Aorta (tissue), 5 donors: ENCODE measurements at regions not wholly inside any gene's neighbourhood (a gene's known extent, or its start where the extent isn't known, plus 50 kb on each side); places are given as distances from the start of the nearest gene placed in this dataset.

ENCODE experiments used
- ATAC-seq: fragments of 200-7000 bp; cut with Tn5 transposase; one replicate; pipeline ENCODE4 v1.9.1; 2022; ENCODE audit warnings: moderate library complexity; ENCODE audit not compliant: low FRiP score
- DNase-seq, 2 donors: peaks; one replicate each; pipeline ENCODE4 v3.0.0-alpha.2; 2020
- H3K27ac ChIP-seq, 2 donors: one replicate each; pipeline ENCODE4 v1.5.1; 2013; ENCODE audit warnings: low read length in 2 of 2, mild to moderate bottlenecking in 2 of 2, moderate library complexity in 2 of 2, control low read depth in 1 of 2, inconsistent platforms in 1 of 2, low read depth in 1 of 2
- H3K27me3 ChIP-seq, 2 donors: one replicate each; pipeline ENCODE4 v1.6.1; 2013; ENCODE audit warnings: control low read depth in 1 of 2, low read length in 1 of 2, mild to moderate bottlenecking in 1 of 2, moderate library complexity in 1 of 2; ENCODE audit not compliant: insufficient read depth in 2 of 2, control insufficient read depth in 1 of 2
- H3K36me3 ChIP-seq, 2 donors: one replicate each; pipeline ENCODE4 v1.6.1; 2013; ENCODE audit warnings: control low read depth in 1 of 2, low read length in 1 of 2, mild to moderate bottlenecking in 1 of 2; ENCODE audit not compliant: insufficient read depth in 2 of 2, control insufficient read depth in 1 of 2
- H3K4me1 ChIP-seq, 2 donors: one replicate each; pipeline ENCODE4 v1.6.1; 2013; ENCODE audit warnings: low read length in 2 of 2, control low read depth in 1 of 2, mild to moderate bottlenecking in 1 of 2, moderate library complexity in 1 of 2; ENCODE audit not compliant: insufficient read depth in 2 of 2, control insufficient read depth in 1 of 2
- H3K4me3 ChIP-seq, 2 donors: one replicate each; pipeline ENCODE4 v1.5.1; 2013; ENCODE audit warnings: low read length in 2 of 2, control low read depth in 1 of 2, mild to moderate bottlenecking in 1 of 2
- H3K9me3 ChIP-seq: one replicate; pipeline ENCODE4 v1.6.1; 2013; ENCODE audit warnings: mild to moderate bottlenecking, low read length; ENCODE audit not compliant: control insufficient read depth
- WGBS, 2 donors: extraction: QIAGEN DNeasy Blood & Tissue Kit; methylation state at CpG; one replicate each; pipeline ENCODE4 v1.1.7; 2013; 5-methylcytosine and 5-hydroxymethylcytosine counted together
- intact Hi-C, 2 donors: fragments of 100-400 bp; cut with DNase I; formaldehyde crosslinking; loops; one replicate each; pipeline versions ENCODE4 v1.14.2 to v1.15.0; 2022
- donor health status: healthy with polysubstance abuse.
- donor health status: Bipolar disorder and iron deficiency.
- donor health status: DM: no; HTN: no; CAD: no.
- donor health status: DM: no; HTN: no; CAD: no.
- donor health status: DM: yes; HTN: yes; CAD: no.

DNA sequence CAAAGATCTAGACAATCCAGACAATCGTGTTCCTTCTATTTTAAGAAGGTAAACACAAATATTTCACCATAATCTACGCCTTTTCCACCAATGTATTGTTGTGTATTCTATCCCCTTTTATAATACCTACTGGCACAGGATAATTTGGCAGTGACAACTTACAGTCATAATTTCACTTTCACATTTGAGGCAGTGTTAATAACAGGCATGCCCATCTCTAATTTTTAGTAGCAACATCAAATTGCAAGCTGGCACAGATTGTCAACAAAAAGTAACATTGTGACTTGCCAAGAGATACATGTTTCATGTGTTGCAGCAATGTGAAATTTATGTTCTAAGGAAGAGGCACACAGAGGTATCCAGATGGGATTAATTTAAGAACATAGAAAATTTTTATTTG lies 912.5 kb upstream of the PABPC4L start:
- DNase-seq (no peak), ATAC-seq (no peak)
- Histone ChIP-seq H3K4me1 (no peaks in the 10 kb centered on the region), H3K27me3 (no peaks in the 10 kb centered on the region), H3K9me3 (no peaks in the 10 kb centered on the region), H3K27ac (no peak overlapping the region), H3K4me3 (no peak overlapping the region), H3K36me3 (no peaks in the 10 kb centered on the region)
- intact Hi-C loops: no loop called here
- WGBS, 2 donors: 38 to 50% methylated on average over 2 of the region's 2 CpGs

DNA sequence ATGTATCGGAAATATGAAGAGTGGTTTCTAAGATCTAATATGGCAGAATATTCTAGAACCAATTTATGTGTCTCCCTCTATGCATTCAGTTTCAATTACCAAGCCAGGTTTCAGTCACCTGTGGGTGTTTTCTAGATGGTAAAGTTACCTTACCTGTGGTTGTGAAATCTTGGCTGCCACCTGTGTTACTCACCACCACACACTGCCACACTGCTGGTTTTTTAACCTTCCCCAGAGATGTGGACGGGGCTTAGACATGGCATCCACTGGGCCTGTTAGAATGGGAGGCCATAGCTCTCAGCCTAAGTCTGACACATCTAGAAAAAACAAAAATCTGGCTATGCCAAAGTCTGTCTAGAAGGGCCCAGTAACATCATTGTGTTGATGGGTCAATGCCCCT lies 896.5 kb upstream of the PABPC4L start:
- Histone ChIP-seq H3K27ac (no peak overlapping the region), H3K36me3 (no peaks in the 10 kb centered on the region), H3K27me3 (no peaks in the 10 kb centered on the region), H3K4me3 (no peak overlapping the region), H3K4me1 (no peaks in the 10 kb centered on the region), H3K9me3 (no peaks in the 10 kb centered on the region)
- WGBS, 2 donors: 94% methylated on average over 2 of the region's 2 CpGs
- intact Hi-C loops: no loop called here
- DNase-seq: no peak
- ATAC-seq: no peak

DNA sequence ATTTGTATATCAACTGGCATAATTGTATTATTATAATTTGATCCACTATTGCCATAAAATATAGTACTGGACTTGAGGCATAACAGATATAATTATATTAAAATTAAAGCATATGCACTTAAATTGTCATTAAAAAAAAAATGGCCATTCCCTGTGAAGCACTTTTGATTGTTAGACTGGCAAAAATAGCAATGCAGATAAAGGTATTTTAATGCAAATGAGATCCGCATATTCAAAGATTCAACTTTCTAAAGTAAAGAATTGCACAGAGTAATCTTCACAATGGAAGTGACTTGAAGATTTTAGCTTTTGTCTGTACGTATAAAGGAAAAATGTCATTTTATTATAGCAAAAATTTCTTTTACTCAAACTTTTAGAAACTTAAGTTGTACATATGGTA lies 871.8 kb upstream of the PABPC4L start:
- H3K4me3 ChIP-seq: no peak overlapping the region
- ATAC-seq (no peak), DNase-seq (no peak)
- 77 to 84% methylated on average over 2 of the region's 2 CpGs for WGBS, 2 donors
- no peaks in the 10 kb centered on the region for H3K4me1 ChIP-seq
- H3K27me3 ChIP-seq: no peaks in the 10 kb centered on the region
- no peak overlapping the region for H3K27ac ChIP-seq
- intact Hi-C loops: no loop called here
- no peaks in the 10 kb centered on the region for H3K36me3 ChIP-seq
- H3K9me3 ChIP-seq: no peaks in the 10 kb centered on the region

DNA sequence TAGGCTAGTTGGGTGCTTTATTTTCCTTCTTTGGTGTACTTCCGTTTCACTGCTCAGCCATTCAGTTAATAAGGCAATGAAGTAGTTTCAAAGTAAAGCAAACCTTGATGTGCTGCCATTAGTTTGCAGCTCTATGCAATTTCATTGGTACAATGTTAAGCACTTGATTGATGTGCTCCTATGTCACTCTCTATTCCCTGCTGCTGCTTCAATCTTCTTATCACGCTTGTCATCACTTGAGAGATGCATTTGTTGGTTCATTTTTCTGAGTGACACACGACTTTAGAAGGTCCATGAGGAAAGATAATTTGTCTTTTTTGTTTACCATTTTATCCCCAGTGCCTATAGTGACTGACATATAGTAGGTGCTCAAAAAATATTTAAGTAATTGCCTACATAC lies 871.0 kb upstream of the PABPC4L start:
- Histone ChIP-seq H3K27ac (no peak overlapping the region), H3K4me1 (no peaks in the 10 kb centered on the region), H3K36me3 (no peaks in the 10 kb centered on the region), H3K9me3 (no peaks in the 10 kb centered on the region), H3K4me3 (no peak overlapping the region), H3K27me3 (no peaks in the 10 kb centered on the region)
- intact Hi-C loops: no loop called here
- DNase-seq: no peak
- WGBS, 2 donors: 14 to 39% methylated on average over 3 of the region's 3 CpGs
- no peak for ATAC-seq

DNA sequence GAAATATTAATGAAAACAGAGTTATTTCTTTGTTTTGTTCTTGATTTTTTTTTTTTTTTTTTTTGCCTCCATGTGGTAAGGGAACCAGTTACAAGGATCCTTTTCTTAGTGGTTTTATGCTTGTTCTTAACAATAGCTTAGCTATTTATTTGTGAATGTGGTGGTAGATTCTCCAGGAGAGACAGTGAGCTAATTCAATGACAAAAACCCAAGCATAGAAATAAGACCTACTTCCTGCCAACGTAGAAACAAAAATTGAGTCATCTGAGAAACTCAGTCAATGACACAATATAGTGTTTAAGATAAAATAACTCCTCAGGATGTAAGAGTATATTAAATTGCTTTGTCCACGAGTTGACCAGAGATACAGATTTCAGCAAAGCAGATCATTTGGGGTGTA lies 863.8 kb upstream of the PABPC4L start:
- no peaks in the 10 kb centered on the region for H3K9me3 ChIP-seq
- WGBS, 2 donors: 52 to 57% methylated on average over 2 of the region's 2 CpGs
- DNase-seq (no peak), ATAC-seq (no peak)
- H3K27me3 ChIP-seq: no peaks in the 10 kb centered on the region
- no peak overlapping the region for H3K4me3 ChIP-seq
- intact Hi-C loops: no loop called here
- H3K27ac ChIP-seq: no peak overlapping the region
- H3K4me1 ChIP-seq: no peaks in the 10 kb centered on the region
- no peaks in the 10 kb centered on the region for H3K36me3 ChIP-seq

DNA sequence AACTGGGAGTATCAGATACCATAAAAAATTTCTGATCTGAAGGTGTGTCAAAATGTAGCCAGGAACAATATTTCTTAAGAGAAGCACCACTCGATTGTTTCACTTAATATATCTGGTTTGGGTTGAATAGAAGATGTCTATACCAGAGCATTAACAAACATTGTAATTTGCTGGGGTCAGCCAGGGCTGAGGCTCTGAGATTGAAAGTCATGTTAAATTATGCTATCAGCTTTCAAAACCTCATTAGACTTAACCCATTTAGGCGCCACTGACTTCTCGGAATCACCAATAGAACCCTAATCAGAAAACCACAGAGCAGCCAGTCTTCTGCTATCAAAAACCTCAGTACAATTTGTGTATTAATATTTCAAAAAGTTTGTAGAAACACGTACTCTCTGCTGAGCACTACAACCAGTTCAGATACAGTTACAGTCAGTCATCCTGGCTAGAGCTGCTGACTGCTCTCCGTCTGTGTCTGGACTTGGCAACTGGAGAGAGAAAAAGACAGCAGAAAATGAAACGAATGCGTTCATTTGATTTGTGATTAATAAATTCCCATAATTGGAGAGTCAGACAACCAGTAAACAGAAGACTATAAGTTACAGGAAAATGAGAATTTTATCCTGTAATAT lies 848.6 kb upstream of the PABPC4L start:
- intact Hi-C loops: no loop called here
- no peaks in the 10 kb centered on the region for H3K4me1 ChIP-seq
- peaks cover 2% of the 10 kb centered on the region for H3K9me3 ChIP-seq
- H3K4me3 ChIP-seq: no peak overlapping the region
- no peaks in the 10 kb centered on the region for H3K27me3 ChIP-seq
- no peak overlapping the region for H3K27ac ChIP-seq
- DNase-seq: no peak
- no peak for ATAC-seq
- no peaks in the 10 kb centered on the region for H3K36me3 ChIP-seq
- 43 to 44% methylated on average over 7 of the region's 7 CpGs for WGBS, 2 donors

DNA sequence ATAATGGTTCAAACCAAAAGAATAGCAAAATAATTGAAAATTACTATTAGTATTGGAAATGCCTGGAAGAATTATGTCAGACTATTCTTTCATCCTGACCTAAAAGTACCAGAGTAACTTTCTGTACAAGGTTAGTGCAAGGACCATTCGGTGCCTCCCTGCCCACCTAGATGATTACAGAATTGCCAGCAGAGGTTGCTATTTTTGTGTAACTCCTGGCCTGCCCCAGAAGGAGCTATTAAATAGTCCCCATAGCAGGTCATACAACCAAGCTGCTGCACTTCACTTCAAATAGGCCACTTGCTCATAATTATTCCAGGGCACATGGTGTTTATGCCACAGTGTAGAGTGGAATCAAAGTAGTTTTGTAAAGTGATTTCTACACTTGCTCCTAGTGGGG lies 831.1 kb upstream of the PABPC4L start:
- Histone ChIP-seq H3K36me3 (no peaks in the 10 kb centered on the region), H3K4me1 (no peaks in the 10 kb centered on the region), H3K9me3 (no peaks in the 10 kb centered on the region), H3K27ac (no peak overlapping the region), H3K4me3 (no peak overlapping the region), H3K27me3 (peaks cover 0 to 2% of the 10 kb centered on the region in 2 donors)
- WGBS, 2 donors: 76 to 79% methylated on average over 1 of the region's 1 CpG
- DNase-seq (no peak), ATAC-seq (no peak)
- intact Hi-C loops: no loop called here

DNA sequence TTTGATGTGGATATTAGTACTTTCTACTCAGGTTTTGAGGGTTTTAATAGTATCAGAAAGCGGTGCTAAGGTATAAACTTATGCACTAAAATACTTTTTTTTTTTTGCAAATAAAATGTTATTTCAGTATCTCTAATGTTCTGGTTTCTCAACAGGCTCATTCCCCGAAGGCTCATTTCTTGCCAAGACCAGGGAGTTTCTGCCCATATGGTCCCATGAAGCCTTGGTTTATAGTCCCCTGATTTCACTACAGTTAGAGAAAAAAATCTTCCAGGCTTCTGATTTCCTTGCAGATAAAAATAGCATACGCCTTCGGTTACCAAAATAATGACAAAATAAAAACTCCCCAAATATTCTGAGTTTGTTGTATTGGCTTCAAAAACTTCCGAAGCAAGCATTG lies 814.2 kb upstream of the PABPC4L start:
- ATAC-seq (no peak), DNase-seq (no peak)
- 24% methylated on average over 5 of the region's 5 CpGs for WGBS, 2 donors
- intact Hi-C loops: no loop called here
- Histone ChIP-seq H3K9me3 (no peaks in the 10 kb centered on the region), H3K36me3 (no peaks in the 10 kb centered on the region), H3K27ac (no peak overlapping the region), H3K27me3 (no peaks in the 10 kb centered on the region), H3K4me1 (no peaks in the 10 kb centered on the region), H3K4me3 (no peak overlapping the region)

DNA sequence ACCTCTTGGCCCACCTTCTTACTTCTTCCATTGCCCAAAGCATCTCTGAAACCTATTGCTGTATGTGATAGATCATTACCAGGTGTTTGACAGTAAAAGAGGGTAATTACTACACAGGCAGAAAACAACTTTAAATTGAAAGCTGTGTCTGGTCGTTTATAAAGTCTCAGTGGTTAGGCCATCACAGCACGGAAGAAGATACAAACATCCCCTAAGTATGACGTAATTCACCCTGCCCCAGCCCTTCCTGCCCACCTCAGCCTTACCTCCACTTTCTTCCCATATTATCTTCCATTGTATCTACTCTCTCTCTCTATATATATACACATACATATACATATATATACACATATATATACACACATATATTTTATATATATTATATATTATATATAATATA lies 805.8 kb upstream of the PABPC4L start:
- H3K4me1 ChIP-seq: no peaks in the 10 kb centered on the region
- intact Hi-C loops: no loop called here
- H3K27me3 ChIP-seq: no peaks in the 10 kb centered on the region
- ATAC-seq (no peak), DNase-seq (no peak)
- no peaks in the 10 kb centered on the region for H3K36me3 ChIP-seq
- H3K9me3 ChIP-seq: no peaks in the 10 kb centered on the region
- no peak overlapping the region for H3K4me3 ChIP-seq
- WGBS, 2 donors: 82 to 93% methylated on average over 3 of the region's 3 CpGs
- H3K27ac ChIP-seq: no peak overlapping the region
